SK-MEL-5 (cell line): ENCODE measurements at regions not wholly inside any gene's neighbourhood (a gene's known extent, or its start where the extent isn't known, plus 50 kb on each side); places are given as distances from the start of the nearest gene placed in this dataset.
"Not testable (repeated sequence)": the region's sequence is repeated elsewhere in the genome, so short reads cannot be mapped to it uniquely, and the experiment has no call there.

Experiments used
- DNase-seq: peaks from one replicate; pipeline ENCODE4 v3.0.0-alpha.2; 2016; ENCODE audit warnings: low read depth, low spot score
- in situ Hi-C: cut with HindIII; loops from 2 replicates; pipeline ENCODE4 v1.10.0; 2016; ENCODE audit warnings: low sequenced_read_pairs, high pct_unique_total_duplicates, low pct_unique_long_range_greater_than_20kb

DNA sequence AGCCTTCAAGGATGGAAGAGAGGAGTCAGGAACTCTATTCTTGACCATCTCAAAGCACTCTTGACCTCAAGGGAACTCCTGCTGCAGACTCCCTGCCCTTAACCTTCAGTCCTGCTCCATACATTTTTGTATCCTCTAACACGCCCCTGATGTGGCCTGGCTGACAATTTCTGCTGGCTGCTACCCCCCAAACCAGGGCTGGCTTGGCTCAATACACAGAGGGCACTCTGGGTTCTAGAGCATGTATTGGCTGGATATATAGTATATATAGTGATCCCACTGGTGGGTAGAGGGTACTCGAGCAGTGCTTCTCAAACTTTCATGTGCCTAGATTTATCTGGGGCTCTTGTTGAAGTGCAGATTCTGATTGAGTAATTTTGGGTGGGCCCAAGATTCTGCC lies 101.9 kb downstream of the SMIM20 start:
- DNase-seq = no peak

DNA sequence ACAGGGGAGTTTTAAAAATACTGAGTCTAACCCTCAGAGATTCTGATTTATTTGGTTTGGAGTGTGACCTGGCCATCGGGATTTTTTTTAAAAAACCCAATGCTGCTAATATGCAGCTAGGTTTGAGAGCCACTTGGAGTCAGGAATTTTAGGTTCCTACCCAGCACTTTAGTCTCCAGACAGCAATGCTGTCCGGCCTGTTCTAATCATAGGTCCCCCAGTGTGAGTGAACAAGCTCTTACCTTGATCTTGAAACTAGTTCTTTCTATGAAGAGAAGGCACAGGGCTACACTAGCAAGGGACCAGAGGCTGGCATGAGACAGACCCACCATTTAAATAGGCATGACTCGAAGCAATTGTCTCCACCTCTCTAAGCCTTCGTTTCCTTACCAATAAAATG lies 103.5 kb downstream of the SMIM20 start:
- DNase-seq = no peak
- in situ Hi-C loops = no loop called here

More for the DNA sequence above, 101.9 kb downstream of the SMIM20 start:
- in situ Hi-C loops = no loop called here

DNA sequence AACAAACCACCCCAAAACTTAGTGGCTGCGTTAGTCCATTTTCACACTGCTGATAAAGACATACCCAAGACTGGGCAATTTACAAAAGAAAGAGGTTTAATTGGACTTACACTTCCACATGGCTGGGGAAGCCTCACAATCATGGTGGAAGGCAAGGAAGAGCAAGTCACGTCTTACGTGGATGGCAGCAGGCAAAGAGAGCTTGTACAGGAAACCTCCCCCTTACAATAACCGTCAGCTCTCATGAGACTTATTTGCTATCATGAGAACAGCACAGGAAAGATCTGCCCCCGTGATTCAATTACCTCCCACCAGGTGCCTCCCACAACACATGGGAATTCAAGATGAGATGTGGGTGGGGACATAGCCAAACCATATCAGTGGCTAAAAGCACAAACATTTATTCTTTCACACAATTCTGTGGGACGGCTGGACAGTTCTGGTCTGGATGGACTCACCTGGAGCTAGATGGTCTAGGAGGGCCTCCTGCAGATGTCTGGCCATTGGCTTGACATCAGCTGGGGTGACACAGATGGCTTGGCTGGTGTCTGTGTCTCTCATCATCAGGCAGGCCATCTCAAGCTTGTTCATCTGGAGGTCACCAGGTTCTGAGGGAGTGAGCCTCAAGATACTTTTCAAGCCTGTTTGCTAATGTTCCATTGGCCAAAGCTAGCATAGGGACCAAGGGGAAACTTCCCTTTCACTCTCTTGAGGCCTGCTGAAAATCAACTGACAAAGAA lies 104.1 kb downstream of the SMIM20 start:
- in situ Hi-C loops, DNase-seq: not testable (repeated sequence)

DNA sequence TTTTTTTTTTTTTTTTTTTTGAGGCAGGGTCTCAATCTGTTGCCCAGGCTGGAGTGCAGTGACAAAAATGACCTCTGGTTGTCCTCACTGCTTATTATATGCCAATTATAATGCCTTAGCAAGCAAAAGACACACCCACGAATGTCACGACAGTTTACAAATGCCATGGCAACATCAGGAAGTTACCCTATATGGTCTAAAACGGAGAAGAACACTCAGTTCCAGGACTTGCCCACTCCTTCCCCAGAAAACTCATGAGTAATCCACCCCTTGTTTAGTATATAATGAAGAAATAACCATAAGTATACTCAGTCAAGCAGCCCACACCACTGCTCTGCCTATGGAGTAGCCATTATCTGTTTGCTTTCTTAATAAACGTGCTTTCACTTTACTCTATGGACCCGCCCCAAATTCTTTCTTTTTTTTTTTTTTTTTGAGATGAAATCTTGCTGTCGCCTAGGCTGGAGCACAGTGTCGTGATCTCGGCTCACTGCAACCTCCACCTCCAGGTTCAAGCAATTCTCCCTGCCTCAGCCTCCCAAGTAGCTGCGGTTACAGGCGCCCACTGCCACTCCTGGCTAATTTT lies 106.2 kb downstream of the SMIM20 start:
- DNase-seq = no peak
- in situ Hi-C loops = no loop called here

DNA sequence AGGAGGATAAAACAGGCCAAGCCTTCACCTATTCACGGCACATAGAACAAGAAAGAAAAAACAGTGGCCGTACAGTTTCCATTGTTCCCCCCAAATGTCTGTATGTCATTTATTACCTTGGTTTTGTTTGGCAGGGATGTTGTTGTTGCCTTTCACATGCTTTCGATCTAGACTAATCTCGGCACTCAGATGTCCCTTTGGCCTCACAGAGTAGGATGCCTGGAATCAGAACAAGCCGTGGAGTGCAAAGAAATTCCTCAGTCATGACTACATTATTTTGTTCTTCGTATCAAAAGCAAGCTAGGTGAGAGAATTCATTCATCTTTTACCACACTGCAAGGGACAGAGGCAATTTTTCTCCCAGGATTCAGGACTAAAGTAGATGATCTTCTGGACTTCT lies 106.9 kb downstream of the SMIM20 start:
- in situ Hi-C loops = no loop called here
- DNase-seq = no peak

DNA sequence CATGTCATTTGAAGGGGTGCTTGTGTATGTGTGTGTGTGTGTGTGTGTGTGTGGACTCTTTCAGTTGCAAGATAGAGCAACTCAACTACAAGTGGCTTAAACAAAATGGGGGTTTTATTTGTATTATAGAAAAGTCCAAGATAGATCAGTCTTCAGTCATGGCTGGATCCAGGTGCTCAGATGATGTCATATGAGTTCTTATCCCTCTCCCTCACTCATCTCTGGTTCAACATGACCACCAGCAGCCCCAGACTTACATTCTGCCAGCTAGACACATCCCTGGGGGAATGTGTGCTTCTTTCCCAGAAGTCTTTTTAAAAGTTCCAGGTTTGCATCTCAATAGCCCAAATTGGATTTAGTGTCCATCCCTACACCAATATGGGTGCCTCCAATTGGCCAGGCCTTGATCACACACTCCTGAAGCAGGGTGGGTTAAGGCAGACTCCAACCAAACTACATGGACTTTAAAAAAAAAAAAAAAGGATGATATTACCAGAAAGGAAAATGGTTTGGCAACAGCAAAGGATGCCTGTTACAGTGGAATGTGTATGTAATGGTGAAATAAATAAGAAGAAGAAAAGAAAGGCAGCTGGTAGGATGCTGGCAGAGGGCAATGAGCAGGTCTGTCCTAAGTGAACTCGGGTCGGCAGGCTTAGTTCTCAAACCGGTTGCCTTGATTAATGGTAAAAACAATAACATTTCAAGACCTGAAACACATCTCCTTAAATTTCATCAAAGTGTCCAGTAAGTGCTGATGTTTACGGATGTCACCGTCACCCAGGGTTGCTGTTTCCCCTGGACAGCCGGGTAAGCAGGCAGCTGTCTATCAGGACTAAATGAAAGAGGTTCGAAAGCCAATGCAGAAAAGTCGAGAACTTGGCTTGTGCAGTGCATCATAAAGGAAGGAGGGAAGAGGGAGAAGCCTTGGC lies 107.7 kb downstream of the SMIM20 start:
- DNase-seq = no peak

DNA sequence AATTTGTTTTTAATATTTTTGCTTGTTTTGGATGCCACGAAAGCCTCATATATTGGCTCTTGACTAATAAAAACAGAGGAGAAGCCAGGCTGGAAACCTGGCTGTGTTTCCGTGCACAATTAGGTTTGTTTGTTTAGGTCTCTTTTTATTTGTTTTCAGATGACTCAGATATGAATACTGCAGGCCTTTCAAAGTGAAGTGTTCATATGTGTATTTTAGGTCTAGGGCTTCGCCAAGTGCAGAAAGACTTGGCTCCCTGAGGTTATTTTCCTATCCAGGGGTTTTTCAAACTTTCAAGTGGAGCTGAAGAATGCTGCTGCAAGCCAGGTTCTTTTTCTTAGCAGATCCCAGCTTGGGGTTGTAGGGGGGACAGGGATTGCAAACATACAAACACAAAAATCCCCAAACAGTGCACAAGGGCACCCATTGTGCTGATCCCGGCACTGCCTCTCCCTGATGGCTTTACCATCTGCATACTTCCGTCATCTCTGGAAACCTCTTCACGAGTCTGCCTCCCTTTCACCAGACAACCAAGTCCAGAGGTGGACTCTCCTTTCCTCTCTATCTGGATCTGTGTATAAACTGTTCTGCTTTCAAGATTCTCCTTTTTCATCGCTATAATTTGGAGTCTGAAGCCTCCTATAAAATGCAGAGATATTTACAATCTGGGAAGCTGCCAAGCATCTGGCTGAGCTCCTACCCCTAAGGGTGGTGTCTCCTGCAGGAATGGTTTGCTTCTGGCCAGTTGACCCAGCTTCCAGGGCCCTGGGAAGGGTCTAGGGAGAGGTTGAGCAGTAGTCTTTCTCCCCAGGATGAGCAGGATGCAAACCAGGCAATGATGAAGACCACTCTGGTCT lies 108.6 kb downstream of the SMIM20 start:
- in situ Hi-C loops = no loop called here
- DNase-seq = peak; percentile 17

More for the DNA sequence above, 107.7 kb downstream of the SMIM20 start:
- in situ Hi-C loops = no loop called here

DNA sequence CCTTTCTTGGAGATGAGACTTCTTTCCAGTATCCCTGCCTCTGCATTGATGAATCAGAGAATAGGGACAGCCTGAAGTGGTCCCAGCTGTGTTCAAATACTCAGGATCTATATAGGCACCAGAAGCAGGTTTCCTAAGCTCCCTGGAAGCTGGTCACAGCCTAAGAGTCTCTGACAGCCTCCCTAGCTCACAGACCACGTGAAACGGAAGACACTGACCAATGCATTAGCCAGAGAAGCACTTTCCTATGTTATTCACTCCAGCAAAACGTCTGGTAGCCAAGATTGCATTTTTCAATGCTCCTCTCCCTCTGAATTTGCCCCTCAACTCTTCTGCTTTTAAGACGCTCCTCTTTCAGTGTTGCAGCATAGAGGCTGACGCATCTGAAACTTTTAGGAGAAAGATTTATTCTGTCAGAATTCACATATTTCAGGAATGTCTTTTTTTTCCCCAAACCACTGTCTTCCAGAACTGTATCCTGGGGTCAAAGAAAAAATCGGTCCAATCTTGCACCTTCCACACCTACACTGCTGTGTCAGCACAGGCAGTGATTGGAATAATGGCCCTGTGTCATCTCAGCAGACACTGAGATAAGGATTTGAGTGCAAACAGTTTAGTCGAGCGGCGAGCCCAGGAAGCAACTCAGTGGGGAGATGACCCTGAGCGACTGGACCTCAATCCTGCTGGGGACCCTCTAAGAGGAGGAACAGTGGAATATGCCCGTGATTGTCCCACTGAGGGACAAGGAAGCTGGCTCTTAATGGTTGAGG lies 109.4 kb downstream of the SMIM20 start:
- DNase-seq = no peak
- in situ Hi-C loops = no loop called here

DNA sequence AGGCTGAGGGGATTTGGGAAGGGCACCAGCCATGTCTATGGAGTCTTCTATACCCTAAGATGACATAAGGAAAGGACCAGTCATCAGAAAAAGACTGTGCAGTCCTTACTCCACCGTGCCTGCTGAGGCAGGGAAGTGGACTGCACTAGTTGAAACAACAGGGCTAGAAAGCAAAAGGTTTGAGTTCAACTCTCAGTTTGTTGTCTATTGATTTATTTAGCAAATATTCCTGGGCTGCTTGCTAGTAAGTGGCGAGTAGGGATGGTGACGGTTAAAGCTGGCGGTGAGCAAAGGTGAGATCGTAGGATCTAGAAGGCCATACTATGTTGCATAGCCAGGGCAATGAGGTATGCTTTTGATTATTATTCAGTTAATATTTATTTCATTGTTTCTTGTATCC lies 110.1 kb downstream of the SMIM20 start:
- in situ Hi-C loops = no loop called here

DNA sequence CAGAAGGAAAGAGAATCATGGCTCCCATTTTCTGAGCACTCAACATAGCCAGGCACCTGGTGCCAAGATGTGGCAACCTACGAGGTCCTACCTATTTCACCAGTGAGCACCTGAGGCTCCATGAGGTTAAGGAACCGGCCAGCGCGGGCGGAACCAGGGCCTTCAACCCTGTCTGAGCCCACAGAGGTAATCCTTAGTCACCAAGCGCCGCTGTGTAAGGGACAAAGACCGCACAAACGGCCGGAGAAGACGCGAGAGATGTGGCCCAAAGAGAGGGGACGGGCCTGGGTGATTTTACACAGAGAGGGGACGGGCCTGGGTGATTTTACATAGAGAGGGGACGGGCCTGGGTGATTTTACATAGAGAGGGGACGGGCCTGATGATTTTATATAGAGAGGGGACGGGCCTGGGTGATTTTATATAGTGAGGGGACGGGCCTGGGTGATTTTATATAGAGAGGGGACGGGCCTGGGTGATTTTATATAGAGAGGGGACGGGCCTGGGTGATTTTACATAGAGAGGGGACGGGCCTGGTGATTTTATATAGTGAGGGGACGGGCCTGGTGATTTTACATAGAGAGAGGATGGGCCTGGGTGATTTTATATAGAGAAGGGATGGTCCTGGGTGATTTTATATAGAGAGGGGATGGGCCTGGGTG lies 114.2 kb downstream of the SMIM20 start:
- in situ Hi-C loops = no loop called here
- DNase-seq = no peak

More for the DNA sequence above, 110.1 kb downstream of the SMIM20 start:
- DNase-seq = no peak

DNA sequence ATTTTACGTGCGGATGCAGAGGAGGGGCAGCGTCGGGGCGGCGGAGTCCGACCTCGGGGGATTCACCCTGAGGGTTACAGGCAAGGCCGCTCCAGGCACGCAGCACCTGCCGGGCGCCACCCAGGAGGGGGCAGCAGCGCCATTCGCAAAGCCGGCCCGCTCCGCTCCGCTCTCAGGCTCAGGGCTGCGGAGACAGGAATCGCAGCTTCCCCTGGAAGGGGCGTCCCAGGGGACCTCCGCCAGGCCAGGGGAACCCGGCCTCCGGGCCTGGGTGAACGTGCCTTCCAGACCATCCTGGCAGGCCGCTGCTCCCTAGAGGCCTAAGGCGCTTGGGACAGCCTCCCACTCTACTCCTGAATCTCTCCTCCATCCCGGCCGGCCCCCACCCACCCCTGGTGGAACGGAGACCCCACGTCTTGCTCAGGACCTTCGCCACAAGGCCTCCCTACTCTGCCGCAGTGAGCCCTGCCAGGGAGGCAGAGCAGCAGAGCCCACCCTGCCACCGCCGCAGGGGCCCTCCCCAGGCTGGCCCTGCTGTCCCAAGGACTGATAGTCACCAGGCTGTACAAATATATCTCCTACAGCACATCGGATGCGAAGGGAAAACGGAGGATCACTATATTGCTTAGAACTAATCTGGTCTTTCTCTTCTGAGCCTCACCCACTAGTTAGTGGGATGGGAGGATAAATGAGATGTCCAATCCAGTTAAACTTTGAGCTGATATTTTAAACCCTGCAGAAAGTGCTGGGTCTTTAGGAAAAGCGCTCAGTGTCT lies 115.0 kb downstream of the SMIM20 start:
- no peak for DNase-seq
- in situ Hi-C loops = no loop called here

DNA sequence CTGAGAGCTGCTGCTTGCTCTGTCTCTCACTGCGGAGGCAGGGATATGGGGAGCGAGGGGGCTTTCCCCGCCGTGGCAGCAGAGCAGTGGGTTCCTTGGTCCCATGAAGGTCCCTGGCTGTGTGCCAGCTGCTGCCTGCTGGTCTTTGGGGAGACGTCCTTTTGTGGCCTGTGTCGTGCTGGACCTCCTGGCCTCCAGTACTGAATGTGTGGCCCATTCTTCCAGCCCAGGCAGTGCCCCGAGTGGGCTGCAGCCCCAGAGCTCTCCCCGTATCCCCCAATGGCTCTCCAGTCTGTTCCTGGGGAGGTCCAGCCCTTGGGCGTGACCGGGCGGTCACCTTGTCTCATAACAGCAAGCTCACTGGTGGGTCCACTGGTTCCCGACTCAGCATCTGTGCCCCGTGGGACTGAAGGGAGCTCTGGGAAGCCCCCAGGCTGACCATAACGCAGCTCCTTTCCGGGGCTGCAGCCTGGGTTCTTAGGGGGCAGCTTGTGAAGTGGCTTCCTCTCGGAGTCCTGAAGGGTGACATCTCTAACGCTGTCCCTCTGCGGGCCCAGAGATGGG lies 115.6 kb downstream of the SMIM20 start:
- DNase-seq = no peak
- in situ Hi-C loops = no loop called here

DNA sequence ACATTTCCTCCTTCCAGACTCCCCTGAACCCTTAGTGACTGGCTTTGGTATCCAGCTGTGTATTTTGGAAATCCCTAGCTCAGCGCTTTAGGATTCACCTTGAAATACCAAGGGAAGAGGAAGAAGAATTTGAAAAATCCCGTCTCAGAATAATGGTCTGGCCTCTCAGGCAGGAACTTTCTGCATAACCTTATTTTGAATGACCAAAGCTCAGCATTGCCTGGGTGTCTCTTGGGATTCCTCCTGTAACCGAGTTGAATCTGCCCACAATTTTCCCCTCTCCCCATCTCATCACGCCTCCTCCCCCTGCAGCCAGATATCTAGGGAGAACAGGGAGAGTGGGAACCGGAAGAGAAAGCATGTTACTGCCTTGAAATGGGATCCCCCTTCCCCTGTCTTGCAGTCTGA lies 116.2 kb downstream of the SMIM20 start:
- DNase-seq = no peak
- in situ Hi-C loops = no loop called here

DNA sequence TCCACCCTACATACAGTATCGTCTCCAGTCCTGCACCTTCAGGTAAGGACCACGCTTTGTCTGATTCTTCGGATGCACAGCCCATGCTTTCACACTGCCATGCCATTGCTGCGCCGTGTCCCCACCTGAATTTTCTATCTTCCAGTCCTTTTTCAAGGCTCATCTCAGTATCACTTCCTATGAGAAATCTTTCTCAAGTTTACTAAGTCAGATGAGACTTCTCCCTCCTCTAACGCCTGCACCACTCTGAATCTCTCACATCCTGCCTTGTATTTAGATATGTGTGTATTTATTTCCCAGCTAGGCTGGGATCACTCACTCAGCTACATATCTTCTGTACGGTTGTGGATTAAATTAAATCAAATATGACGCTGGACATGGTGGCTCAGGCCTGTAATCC lies 116.8 kb downstream of the SMIM20 start:
- no peak for DNase-seq
- in situ Hi-C loops = no loop called here

DNA sequence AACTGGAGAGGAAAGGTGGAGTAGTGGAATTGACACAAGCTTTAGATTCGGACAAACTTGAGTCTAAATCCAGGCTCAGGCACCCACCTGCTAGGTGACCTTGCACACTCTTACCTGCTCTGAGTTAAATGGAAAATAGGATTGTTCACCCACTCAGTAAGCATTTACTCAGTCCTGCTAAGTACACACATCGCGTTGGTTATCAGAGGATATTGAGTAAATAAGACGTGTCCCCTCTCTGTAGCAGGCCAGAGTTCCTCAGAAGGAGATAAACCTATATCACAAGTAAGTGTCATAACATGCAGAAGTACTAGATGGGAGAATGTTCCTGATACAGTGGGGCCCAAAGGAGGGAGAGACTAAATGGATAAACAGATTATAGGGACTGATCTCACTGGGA lies 117.7 kb downstream of the SMIM20 start:
- in situ Hi-C loops = no loop called here
- DNase-seq = no peak

DNA sequence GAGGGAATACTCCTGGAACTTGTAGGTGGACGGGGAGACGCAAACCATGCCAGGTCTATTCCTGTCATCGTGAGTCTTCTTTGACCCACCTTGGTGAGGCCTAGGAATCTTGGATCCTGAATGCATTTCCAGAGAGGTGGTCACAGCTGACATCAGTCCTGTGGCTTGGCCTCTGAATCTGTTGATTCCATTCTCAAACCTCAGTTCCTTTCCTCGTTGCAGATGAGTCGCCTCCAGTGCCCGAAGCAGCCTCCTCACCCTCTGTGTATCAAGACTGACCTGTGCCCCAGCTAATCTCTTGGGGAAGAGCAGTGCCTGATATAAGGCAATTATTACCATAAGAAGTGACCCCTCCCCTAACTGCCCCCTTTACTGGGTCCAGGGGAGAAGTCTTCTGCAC lies 118.1 kb downstream of the SMIM20 start:
- DNase-seq = no peak

More for the DNA sequence above, 118.1 kb downstream of the SMIM20 start:
- in situ Hi-C loops = no loop called here
